H1 (cell line): ENCODE measurements at regions not wholly inside any gene's neighbourhood (a gene's known extent, or its start where the extent isn't known, plus 50 kb on each side); places are given as distances from the start of the nearest gene placed in this dataset.

Experiments used
- CTCF ChIA-PET: fragments of 300-600 bp; sonication (Branson Sonifier 250); formaldehyde crosslinking; loops from one replicate; lab custom pipeline; 2021; ENCODE audit not compliant: partially characterized antibody; lab: Charles Lee
- POLR2A ChIA-PET: fragments of 300-600 bp; sonication (Branson Sonifier 250); formaldehyde crosslinking; loops from one replicate; lab custom pipeline; 2021; ENCODE audit warnings: inconsistent platforms; ENCODE audit not compliant: partially characterized antibody; lab: Charles Lee
- DNase-seq, 2 experiments: peaks; one replicate each; pipeline versions ENCODE4 v3.0.0 to v3.0.0-alpha.2; 2010 to 2022; ENCODE audit warnings: low spot score in 2 of 2, low read depth in 1 of 2, mixed read lengths in 1 of 2
- FAIRE-seq: peaks from 2 replicates; lab custom pipeline; 2011; peaks lifted over from hg19 to GRCh38; lab: Jason Lieb, UNC
- H2AFZ ChIP-seq: 2 replicates; pipeline ENCODE4 v1.8.1; 2012; ENCODE audit warnings: low read length, inconsistent platforms
- H2AK5ac ChIP-seq: 2 replicates; pipeline ENCODE4 v1.6.1; 2013; ENCODE audit warnings: low read depth, low read length
- H2BK120ac ChIP-seq: replicated peaks from 2 replicates; pipeline ENCODE3; 2013; ENCODE audit warnings: low read depth, low read length, inconsistent platforms
- H2BK12ac ChIP-seq: 2 replicates; pipeline ENCODE4 v1.6.1; 2013; ENCODE audit warnings: low read depth, low read length
- H2BK15ac ChIP-seq: 2 replicates; pipeline ENCODE4 v1.6.1; 2013; ENCODE audit warnings: low read length
- H2BK20ac ChIP-seq: 2 replicates; pipeline ENCODE4 v1.6.1; 2013; ENCODE audit warnings: low read length
- H2BK5ac ChIP-seq: 2 replicates; pipeline ENCODE4 v1.6.1; 2013; ENCODE audit warnings: low read depth, low read length
- H3K14ac ChIP-seq: 2 replicates; pipeline ENCODE4 v1.6.1; 2013; ENCODE audit warnings: inconsistent platforms; ENCODE audit not compliant: insufficient read length
- H3K18ac ChIP-seq: 2 replicates; pipeline ENCODE4 v1.6.1; 2013; ENCODE audit warnings: low read length; ENCODE audit errors: extremely low read depth
- H3K23ac ChIP-seq: 2 replicates; pipeline ENCODE4 v1.6.1; 2013; ENCODE audit warnings: inconsistent platforms; ENCODE audit not compliant: insufficient read length
- H3K23me2 ChIP-seq: 2 replicates; pipeline ENCODE4 v1.6.1; 2013; ENCODE audit warnings: low read depth, low read length
- H3K27ac ChIP-seq: 2 replicates; pipeline ENCODE4 v1.6.1; 2011; ENCODE audit warnings: low read depth, low read length, inconsistent platforms
- H3K27me3 ChIP-seq, 4 experiments: replicated peaks in 1 of 4; 1 replicate in 1 of 4; 2 replicates in 3 of 4; pipeline versions ENCODE4 v1.6.1 to v1.8.1; 2011 to 2013; ENCODE audit warnings: low read length in 3 of 4, mild to moderate bottlenecking in 3 of 4, inconsistent platforms in 2 of 4, mixed read lengths in 2 of 4, moderate library complexity in 1 of 4; ENCODE audit not compliant: control insufficient read depth in 3 of 4, insufficient read depth in 3 of 4; ENCODE audit errors: extremely low read depth in 1 of 4
- H3K36me3 ChIP-seq, 4 experiments: 2 replicates each; pipeline versions ENCODE4 v1.6.1 to v1.8.1; 2011 to 2013; ENCODE audit warnings: mild to moderate bottlenecking in 4 of 4, low read length in 3 of 4, moderate library complexity in 2 of 4, control low read depth in 1 of 4, inconsistent platforms in 1 of 4; ENCODE audit not compliant: insufficient read depth in 4 of 4, control insufficient read depth in 2 of 4
- H3K4ac ChIP-seq: replicated peaks from 2 replicates; pipeline ENCODE3; 2013; ENCODE audit warnings: low read length, low read depth, mixed read lengths, inconsistent platforms; ENCODE audit not compliant: insufficient read length
- H3K4me1 ChIP-seq, 4 experiments: replicated peaks in 1 of 4; 1 replicate in 1 of 4; 2 replicates in 3 of 4; pipeline versions ENCODE4 v1.6.1 to v1.8.1; 2011 to 2013; ENCODE audit warnings: low read length in 3 of 4, inconsistent platforms in 2 of 4, mixed read lengths in 1 of 4; ENCODE audit not compliant: insufficient read depth in 4 of 4, control insufficient read depth in 3 of 4
- H3K4me2 ChIP-seq, 2 experiments: 2 replicates each; pipeline versions ENCODE4 v1.6.1 to v1.8.1; 2011 to 2013; ENCODE audit warnings: low read depth in 2 of 2, low read length in 2 of 2, control low read depth in 1 of 2, inconsistent platforms in 1 of 2, mild to moderate bottlenecking in 1 of 2; ENCODE audit not compliant: insufficient read depth in 1 of 2
- H3K4me3 ChIP-seq, 4 experiments: fragments of 200-600, 300-600 bp in 1 of 4; sonication (generic), shearing (Covaris generic), sonication (Bioruptor Twin) in 1 of 4; 2 replicates each; pipeline versions ENCODE4 v1.5.1 to v1.8.1; 2011 to 2016; ENCODE audit warnings: low read length in 4 of 4, low read depth in 3 of 4, control low read depth in 2 of 4, inconsistent platforms in 2 of 4, mild to moderate bottlenecking in 2 of 4, mixed read lengths in 1 of 4, moderate library complexity in 1 of 4; ENCODE audit not compliant: insufficient read depth in 2 of 4; ENCODE audit errors: extremely low read depth in 1 of 4
- H3K56ac ChIP-seq: replicated peaks from 2 replicates; pipeline ENCODE3; 2013; ENCODE audit warnings: low read depth, mild to moderate bottlenecking, mixed read lengths, low read length, inconsistent platforms; ENCODE audit not compliant: insufficient read length
- H3K79me1 ChIP-seq: 2 replicates; pipeline ENCODE4 v1.6.1; 2013; ENCODE audit warnings: low read depth, low read length, control low read depth
- H3K79me2 ChIP-seq, 2 experiments: 2 replicates each; pipeline versions ENCODE4 v1.6.1 to v1.8.1; 2012 to 2013; ENCODE audit warnings: low read length in 2 of 2, mild to moderate bottlenecking in 2 of 2, inconsistent platforms in 1 of 2; ENCODE audit not compliant: insufficient read depth in 2 of 2, control insufficient read depth in 1 of 2
- H3K9ac ChIP-seq, 4 experiments: replicated peaks in 1 of 4; 1 replicate in 1 of 4; 2 replicates in 3 of 4; pipeline versions ENCODE4 v1.6.1 to v1.8.1; 2011 to 2013; ENCODE audit warnings: low read depth in 3 of 4, low read length in 3 of 4, control low read depth in 2 of 4, mild to moderate bottlenecking in 2 of 4, moderate library complexity in 2 of 4, inconsistent platforms in 1 of 4; ENCODE audit errors: extremely low read depth in 1 of 4
- H3K9me3 ChIP-seq, 2 experiments: 2 replicates each; pipeline versions ENCODE4 v1.6.1 to v1.8.1; 2012 to 2013; ENCODE audit warnings: mild to moderate bottlenecking in 2 of 2, moderate library complexity in 2 of 2, control low read depth in 1 of 2, inconsistent platforms in 1 of 2, low read depth in 1 of 2, low read length in 1 of 2, mixed read lengths in 1 of 2; ENCODE audit not compliant: insufficient read depth in 2 of 2
- H4K20me1 ChIP-seq, 2 experiments: replicated peaks in 1 of 2; 2 replicates each; pipeline versions ENCODE3 to v1.8.1; 2011 to 2013; ENCODE audit warnings: inconsistent platforms in 2 of 2, low read length in 2 of 2, mild to moderate bottlenecking in 1 of 2; ENCODE audit not compliant: insufficient read depth in 2 of 2, control insufficient read depth in 1 of 2
- H4K5ac ChIP-seq: 2 replicates; pipeline ENCODE4 v1.6.1; 2013; ENCODE audit warnings: low read length, low read depth, mixed read lengths, inconsistent platforms; ENCODE audit not compliant: insufficient read length
- H4K8ac ChIP-seq: 2 replicates; pipeline ENCODE4 v1.8.0; 2013; ENCODE audit warnings: mild to moderate bottlenecking, moderate library complexity, low read length, inconsistent platforms; ENCODE audit not compliant: insufficient read depth; ENCODE audit errors: extremely low read depth
- H4K91ac ChIP-seq: replicated peaks from 2 replicates; pipeline ENCODE3; 2013; ENCODE audit warnings: low read length, mixed read lengths, inconsistent platforms; ENCODE audit not compliant: insufficient read length
- CTCF ChIP-seq, 3 experiments: IDR thresholded peaks; 1 replicate in 2 of 3; 2 replicates in 1 of 3; pipeline versions ENCODE4 v1.5.1 to v1.6.1; 2011; ENCODE audit warnings: low read length in 3 of 3, mild to moderate bottlenecking in 3 of 3, inconsistent platforms in 2 of 3, low read depth in 1 of 3, moderate library complexity in 1 of 3; ENCODE audit not compliant: insufficient read depth in 1 of 3; ENCODE audit errors: control extremely low read depth in 1 of 3
- E2F6 ChIP-seq: IDR thresholded peaks from 2 replicates; pipeline ENCODE4 v1.6.1; 2012; ENCODE audit warnings: inconsistent platforms
- KDM1A ChIP-seq: fragments of 200-600, 300-600 bp; sonication (generic); IDR thresholded peaks from 2 replicates; pipeline ENCODE4 v1.7.1; 2016; ENCODE audit warnings: mild to moderate bottlenecking, low read length, borderline replicate concordance
- MAFK ChIP-seq: IDR thresholded peaks from 2 replicates; pipeline ENCODE4 v1.6.1; 2012; ENCODE audit warnings: low read depth, mild to moderate bottlenecking, improper control_type of control experiment, low read length
- NRF1 ChIP-seq: IDR thresholded peaks from 2 replicates; pipeline ENCODE4 v1.6.1; 2011; ENCODE audit warnings: mild to moderate bottlenecking, low read depth, low read length, improper control_type of control experiment
- POLR2AphosphoS5 ChIP-seq: IDR thresholded peaks from 2 replicates; pipeline ENCODE4 v1.6.1; 2011; ENCODE audit warnings: low read depth, low read length
- RBBP5 ChIP-seq: IDR thresholded peaks from 2 replicates; pipeline ENCODE4 v1.7.1; 2012; ENCODE audit warnings: low read depth, mild to moderate bottlenecking, inconsistent platforms, low read length, moderate library complexity, borderline replicate concordance
- SIRT6 ChIP-seq: IDR thresholded peaks from one replicate; pipeline ENCODE4 v1.7.1; 2012; ENCODE audit warnings: low read length, inconsistent platforms
- SIX5 ChIP-seq: IDR thresholded peaks from 2 replicates; pipeline ENCODE4 v1.6.1; 2011; ENCODE audit warnings: mild to moderate bottlenecking, low read depth, low read length
- SP4 ChIP-seq: IDR thresholded peaks from 2 replicates; pipeline ENCODE4 v1.6.1; 2012; ENCODE audit warnings: low read length, inconsistent platforms
- TBP ChIP-seq: IDR thresholded peaks from 2 replicates; pipeline ENCODE4 v1.6.1; 2011; ENCODE audit warnings: low read depth, low read length, improper control_type of control experiment
- TEAD4 ChIP-seq: IDR thresholded peaks from 2 replicates; pipeline ENCODE4 v1.6.1; 2012; ENCODE audit warnings: low read depth, low read length, inconsistent platforms, mixed read lengths
- YY1 ChIP-seq: IDR thresholded peaks from 2 replicates; pipeline ENCODE4 v1.6.1; 2011; ENCODE audit warnings: low read depth, mild to moderate bottlenecking, low read length
- WGBS, 2 experiments: shearing (Covaris generic) in 1 of 2; methylation state at CpG; one replicate each; pipeline versions ENCODE4 v1.1.6 to v1.1.7; 2013 to 2015; ENCODE audit warnings: low lambda C conversion rate in 2 of 2, mixed read lengths in 2 of 2, inconsistent platforms in 1 of 2, low coverage in 1 of 2, missing lambda C conversion rate in 1 of 2; ENCODE audit not compliant: insufficient replicate concordance in 2 of 2, insufficient coverage in 1 of 2, insufficient read length in 1 of 2; ENCODE audit errors: extremely low coverage in 1 of 2, missing lambda C conversion rate in 1 of 2; 5-methylcytosine and 5-hydroxymethylcytosine counted together

DNA sequence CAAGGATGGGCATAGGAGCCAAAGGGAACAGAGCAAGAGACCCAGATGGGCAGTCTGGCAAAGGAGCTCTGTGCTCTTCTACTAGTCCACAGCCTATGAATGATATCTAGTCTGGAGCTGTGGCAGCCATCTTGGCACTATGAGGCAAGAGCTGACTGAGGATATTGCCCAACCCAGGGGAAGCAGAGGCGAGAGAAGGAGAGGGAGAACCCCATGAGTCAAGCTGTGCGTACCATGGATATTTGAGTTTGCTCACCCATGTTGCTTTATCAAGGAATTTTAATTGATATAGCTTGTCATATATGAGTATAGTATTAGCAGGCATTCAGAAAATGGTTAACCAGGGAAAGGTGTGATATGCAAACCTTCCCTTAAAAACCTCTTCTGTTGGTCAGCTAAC is 420.9 kb downstream of the PRDM2 start:
- H4K5ac ChIP-seq = no peak overlapping the region
- H3K23me2 ChIP-seq = no peaks in the 10 kb centered on the region
- no peak overlapping the region for H3K23ac ChIP-seq
- FAIRE-seq = no peak
- no peaks in the 10 kb centered on the region for H3K4me1 ChIP-seq
- H2BK5ac ChIP-seq = no peak overlapping the region
- no peak for DNase-seq
- CTCF ChIA-PET = interaction anchor here (0.8 to 1.1 kb wide), 2 partner anchors 155 to 295 kb away, joined by 3 read pairs; no protein-coding TSS in a partner anchor
- no peak overlapping the region for H2AK5ac ChIP-seq
- no peak overlapping the region for H3K4ac ChIP-seq
- no peak overlapping the region for H2AFZ ChIP-seq
- H3K36me3 ChIP-seq = no peaks in the 10 kb centered on the region
- H4K20me1 ChIP-seq = no peaks in the 10 kb centered on the region
- POLR2A ChIA-PET = no interaction called here
- 96% methylated on average over 2 of the region's 2 CpGs; no CpG with 5 or more reads in 1 of the 2 experiments for WGBS, 2 experiments
- H2BK120ac ChIP-seq = no peak overlapping the region
- no peaks in the 10 kb centered on the region for H3K79me2 ChIP-seq
- no peak overlapping the region for H2BK15ac ChIP-seq
- no peak overlapping the region for H3K14ac ChIP-seq
- no peak overlapping the region for H4K91ac ChIP-seq
- no peak overlapping the region for H3K4me2 ChIP-seq
- no peak overlapping the region for H3K18ac ChIP-seq
- H3K56ac ChIP-seq = no peak overlapping the region
- H3K9ac ChIP-seq = no peak overlapping the region
- H3K4me3 ChIP-seq = no peak overlapping the region
- peaks cover 4 to 5% of the 10 kb centered on the region in 2 experiments; a peak in 2 of 4 replicates for H3K9me3 ChIP-seq
- H3K79me1 ChIP-seq = no peaks in the 10 kb centered on the region
- H2BK12ac ChIP-seq = no peak overlapping the region
- no peak overlapping the region for H3K27ac ChIP-seq
- H4K8ac ChIP-seq = no peak overlapping the region
- H3K27me3 ChIP-seq = no peaks in the 10 kb centered on the region
- H2BK20ac ChIP-seq = no peak overlapping the region
- TF ChIP-seq TEAD4 (no peak), YY1 (no peak), E2F6 (no peak), KDM1A (no peak), TBP (no peak), MAFK (no peak), POLR2AphosphoS5 (no peak), RBBP5 (no peak), SIRT6 (no peak), CTCF (IDR thresholded peaks at IDR 0.05; ENCODE audit: control extremely low read depth in 1 of 3, insufficient read depth in 1 of 3, low read depth in 1 of 3, low read length in 3 of 3) (no peak), NRF1 (no peak), SP4 (no peak), SIX5 (no peak)
